ENCODE measurements at regions not wholly inside any gene's neighbourhood (a gene's known extent, or its start where the extent isn't known, plus 50 kb on each side); places are given as distances from the start of the nearest gene placed in this dataset.

DNA sequence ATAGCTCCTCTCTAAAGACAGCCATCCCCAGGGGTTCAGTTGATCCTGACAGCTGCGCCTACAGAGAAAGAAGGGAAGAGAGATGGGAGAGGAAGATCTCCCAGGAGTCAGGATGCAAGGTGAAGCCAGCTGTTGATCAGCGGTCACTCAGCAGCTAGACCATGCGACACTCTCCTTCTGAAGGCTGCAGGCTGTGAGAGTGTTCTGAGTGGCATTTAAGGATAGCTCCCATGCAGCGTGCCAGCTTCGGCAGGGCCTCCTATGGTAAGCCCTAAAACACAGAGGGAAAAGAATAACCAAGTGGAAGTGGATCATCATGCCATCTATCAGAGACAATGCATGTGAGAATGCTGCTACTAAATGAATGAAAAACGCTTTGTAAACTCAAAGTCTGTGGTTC, 197.9 kb upstream of the NUDT4 start:
- no peak for DNase-seq

DNA sequence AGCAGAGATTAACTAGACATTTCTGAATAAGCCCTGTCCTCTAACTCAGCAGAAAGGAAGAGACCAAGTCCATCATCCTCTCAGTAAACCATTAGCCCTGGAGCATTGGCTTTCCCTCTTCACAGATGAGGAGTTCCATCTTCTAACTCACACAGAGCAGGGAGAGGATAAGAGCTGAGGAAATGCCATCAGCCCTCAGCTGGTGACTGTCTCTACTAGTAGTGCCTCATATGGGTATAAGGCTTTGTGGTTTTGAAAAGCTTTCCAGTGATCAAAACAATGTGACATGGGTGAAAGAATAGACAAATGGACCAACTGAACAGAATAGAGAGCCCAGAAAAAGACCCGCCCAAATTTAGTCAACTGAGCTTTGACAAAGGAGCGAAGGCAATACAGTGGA, 197.2 kb upstream of the NUDT4 start:
- no peak for DNase-seq

DNA sequence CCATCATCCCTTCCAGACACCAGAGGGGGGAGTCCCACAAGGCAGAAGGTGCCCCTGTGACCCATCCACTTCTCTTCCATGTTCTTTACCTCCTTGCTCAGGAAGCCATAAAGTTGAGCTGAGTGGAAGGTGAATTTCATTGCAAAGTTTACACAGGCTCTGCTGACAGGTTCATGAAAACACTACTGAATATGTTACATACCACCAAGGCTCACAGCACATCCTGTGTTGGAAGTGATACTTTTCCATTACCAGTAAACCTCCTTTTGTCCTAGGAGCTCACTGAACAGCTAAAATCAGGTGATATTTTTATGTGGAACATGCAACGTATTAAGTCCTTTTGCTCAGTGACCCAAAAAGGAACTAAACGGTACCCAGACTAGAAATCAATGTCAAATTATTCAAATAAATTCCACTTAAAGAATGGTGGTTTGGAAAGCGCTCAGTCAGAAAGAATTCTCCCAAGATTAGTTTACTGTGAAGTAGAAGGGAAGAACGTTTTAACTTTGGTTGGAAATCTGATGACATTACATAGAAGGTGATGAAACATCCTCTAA, 196.2 kb upstream of the NUDT4 start:
- DNase-seq: no peak

DNA sequence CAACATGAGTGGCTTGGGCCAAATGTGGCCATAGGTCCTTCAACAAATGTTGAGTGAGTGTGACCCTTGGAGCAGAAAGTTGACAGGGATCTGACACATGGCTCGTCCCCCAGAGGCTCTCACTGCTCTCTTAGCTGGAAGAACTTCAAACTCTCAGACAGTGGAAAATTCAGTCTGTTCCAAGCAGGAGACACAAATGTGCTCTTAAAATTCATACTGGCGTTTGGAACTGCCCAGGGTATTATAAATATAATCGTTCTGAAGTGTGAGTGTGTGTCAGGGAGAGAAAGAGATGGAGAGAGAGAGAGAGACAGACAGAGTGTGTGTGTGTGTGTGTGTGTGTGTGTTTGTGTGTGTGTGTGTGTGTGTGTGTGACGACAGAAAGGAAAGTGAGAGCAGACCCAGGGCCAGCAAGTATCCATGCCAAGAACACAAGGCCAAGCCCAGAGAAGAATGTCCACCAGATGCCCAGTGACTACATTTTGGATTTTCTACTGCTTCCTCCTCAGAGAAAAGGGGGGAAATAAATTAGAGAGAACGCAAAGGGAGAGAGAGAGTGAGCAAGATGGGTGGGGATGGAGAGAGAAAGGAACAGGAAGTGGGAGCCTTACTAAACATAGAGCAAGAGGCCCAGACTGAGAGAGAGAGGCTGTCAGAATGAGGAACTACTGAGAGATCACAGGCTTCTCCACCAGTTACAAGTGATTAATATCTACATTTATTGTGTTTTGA, 193.6 kb upstream of the NUDT4 start:
- no peak for DNase-seq

DNA sequence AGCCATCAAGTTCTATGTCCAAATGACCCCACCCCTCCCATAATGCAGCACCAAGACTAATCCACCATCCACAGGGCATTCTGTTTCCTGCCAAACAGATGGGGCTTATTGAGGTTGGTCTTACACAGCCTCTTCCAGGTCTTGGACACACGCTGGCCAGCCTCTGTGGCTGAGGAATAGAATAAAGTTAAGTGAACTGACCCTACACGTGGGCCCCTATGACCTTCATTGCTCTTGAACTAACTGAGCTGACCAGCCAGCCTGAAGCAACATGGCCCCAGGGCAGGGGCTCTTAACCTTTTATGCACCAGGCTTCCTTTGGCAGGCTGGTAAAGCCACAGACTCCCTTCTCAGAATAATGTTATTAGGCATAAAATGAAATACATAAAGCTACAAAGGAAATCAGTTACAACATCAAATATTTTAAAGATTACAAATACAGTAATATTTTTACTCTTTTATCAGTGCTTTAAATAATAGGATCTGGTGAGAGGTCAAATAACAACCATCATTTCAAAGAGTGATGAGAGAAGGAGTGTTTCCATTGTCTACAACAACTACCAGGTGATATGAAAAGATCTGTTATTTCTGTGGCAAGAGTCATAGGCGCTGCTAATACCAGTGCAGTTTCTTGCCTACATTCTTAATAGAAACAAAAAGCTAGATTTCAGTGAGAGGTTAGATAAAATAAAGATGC, 192.9 kb upstream of the NUDT4 start:
- DNase-seq: no peak

DNA sequence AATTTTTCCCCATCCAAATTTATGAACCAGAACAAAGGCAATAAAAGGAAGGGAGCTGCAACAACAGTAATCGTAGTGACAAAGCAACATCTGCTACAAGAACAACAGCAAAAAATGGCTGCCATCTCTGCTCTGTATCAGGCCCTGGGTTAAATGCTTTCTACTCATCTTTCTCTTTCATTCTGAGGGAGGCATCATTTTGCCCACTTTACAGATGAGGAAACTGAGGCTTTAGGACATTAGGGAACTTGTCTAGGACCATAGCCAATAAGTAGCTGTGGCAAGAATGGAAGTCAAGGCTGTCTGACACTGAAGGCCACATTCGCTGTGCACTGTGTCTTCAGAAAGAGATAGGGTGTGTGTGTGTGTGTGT, 192.4 kb upstream of the NUDT4 start:
- DNase-seq: no peak

DNA sequence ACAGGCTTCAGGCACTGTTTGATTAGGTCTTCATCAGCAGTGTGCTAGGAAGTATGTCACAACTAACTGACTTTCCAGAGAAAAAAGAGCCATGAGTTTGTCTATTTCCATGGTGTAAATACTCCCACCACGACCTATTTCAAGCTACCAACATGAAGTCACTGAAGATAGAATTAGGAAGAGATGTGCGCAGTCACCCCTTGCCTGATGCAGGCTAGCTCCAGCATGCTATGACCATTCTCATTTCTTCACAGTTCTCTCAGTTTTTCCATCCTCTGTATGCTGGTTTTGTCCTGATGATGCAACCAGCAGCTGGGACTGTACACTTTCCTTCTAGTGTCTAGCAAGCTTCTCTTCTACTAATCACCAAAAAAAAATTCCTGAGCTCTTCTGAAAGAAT, 191.6 kb upstream of the NUDT4 start:
- no peak for DNase-seq

DNA sequence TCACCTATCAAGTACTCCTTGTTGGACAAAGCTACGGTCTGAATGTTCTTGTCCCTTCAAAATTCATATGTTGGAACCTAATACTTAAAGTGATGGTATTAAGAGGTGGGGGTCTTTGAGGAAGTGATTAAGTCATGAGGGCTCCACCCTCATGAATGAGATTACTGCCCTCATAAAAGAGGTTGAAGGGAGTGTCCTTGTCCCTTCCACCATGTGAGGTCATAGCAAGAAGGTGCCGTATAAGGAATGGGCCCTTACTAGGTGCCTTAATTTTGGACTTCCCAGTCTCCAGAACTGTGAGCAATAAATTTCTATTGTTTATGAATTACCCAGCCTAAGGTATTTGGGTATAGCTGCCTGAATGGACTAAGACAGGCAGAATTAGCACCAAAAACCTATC, 191.1 kb upstream of the NUDT4 start:
- no peak for DNase-seq

DNA sequence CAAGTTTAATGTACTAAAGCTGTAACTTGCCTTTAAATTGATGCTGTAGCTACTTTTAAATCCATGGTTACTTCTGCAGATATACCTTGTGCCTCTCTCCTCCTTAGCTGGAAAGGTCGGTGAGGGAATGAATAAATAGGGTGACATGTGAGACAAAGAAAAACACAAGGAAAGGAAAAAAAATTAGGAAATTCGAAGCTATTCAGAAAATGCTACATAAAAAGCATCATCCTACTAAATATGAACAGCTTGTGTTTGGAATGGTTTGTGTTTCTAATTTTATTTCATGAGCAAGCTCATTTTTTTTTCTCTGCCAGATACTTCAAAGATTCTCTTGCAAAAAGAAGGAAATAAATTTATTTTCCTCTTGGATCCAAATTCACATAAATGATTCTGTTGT, 186.3 kb upstream of the NUDT4 start:
- no peak for DNase-seq

DNA sequence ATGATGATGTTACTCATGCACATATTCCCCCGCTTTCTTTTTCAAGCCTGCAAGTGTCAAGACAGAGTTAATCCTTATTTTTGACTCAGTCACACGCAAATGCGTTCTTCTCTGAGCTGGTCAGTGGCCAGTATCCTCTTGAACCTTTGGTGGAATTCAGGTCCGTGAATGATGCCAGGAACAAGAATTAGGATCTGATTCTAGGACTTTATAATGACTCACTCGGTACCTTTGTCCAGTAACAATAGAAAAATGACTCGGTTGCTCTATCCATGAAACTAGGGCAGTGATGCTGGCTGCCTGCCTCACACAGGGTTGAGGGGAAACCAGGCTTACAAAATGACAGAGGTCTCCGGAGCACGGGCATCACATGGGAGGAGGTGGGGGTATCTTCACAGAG, 185.8 kb upstream of the NUDT4 start:
- DNase-seq: peak; percentile 44

DNA sequence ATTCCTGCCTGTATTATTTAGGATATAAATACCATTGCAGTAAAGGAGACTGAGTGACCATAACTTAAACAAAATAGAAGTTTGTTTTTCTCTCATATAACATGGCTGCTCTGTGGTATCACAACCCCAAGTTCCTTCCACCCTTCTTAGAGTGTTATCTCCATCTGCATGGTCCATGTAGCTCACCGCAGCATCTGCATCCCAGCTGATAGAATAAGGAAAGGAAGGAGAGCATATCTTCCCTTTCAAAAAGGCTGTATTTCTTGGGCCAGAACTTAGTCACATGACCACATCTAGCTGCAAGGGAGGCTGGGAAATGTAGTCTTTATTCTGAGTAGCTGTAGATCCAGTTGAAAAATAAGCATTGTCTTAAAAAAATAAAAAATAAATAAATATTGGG, 184.8 kb upstream of the NUDT4 start:
- DNase-seq: no peak

DNA sequence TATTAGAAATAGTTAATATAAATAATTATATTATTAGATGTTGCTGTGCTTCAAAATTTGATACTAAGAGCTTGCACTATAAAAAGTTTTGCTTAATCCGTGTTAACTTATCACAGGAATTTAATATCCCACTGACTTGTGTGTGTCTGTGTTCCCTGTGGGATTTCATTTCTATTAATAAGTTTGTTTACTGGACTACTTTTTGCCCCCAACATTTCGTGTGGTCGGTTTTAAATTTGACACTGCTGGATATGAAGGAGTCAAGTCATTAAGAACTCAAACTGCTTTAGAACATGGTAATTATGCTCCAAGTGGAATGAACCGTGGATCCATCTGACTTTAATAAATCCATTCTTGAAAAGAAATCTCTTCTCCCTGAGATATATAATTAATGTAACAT, 182.2 kb upstream of the NUDT4 start:
- no peak for DNase-seq

DNA sequence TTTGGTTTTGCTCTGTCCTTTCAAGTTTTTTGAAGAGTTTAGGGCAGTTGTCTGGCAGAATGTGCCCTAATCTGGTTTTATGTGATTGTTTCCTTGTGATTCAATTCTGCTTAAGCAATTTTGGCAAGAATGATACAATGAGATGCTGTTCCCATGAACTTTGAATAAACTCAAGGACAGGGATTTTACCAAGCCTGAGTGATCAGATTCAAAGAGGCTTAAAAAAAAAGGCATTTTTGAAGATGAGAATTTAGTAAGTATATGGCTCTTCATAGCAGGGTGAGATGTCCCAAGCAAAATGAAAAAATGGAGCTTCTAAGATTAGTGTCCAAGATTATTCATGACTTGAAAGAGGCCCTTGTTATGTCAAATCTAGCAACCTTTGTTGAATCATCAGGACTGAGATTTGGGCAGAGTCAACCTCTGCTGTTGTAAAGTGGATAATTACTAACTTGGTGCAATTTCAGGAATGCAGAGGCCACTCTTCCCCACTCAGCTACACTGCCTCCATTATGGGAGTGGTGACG, 180.6 kb upstream of the NUDT4 start:
- DNase-seq: no peak

DNA sequence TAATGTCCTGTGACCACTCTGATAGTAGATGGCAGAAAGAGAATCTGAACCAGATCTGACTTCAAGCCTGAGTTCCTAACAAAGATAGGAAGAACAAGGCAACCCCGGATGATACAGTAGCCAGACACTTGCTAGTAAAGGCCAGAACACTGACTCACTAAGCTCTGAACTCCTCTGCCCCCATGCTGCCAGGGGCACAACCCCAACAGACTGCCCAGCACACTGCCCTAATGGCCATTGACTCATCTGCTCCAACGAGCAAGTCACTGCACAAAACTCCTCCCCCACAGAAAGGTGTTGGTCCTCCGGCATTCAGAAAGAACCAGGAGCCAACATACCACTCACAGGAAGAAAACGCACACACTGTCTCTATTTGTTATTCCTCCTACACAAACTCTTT, 179.6 kb upstream of the NUDT4 start:
- no peak for DNase-seq

DNA sequence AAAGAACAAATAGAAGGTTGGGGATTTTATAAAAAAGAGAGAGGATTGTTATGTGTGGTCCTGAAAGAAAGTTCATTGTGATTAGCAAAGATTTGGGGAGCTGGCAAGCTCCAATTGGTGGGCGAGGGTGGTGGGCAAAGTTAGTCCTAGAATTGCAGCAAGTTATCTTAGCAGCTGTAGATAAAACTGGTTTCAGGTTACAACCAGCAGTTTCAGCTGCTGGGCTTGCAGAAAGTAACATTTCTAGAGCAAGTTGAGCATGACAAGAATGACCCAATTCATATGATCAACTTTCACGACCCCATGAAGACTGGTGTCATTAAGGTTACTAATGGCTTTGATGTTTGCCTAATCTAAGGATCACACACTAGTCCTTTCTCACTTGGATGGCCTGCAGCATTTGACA, 177.9 kb upstream of the NUDT4 start:
- DNase-seq: no peak

DNA sequence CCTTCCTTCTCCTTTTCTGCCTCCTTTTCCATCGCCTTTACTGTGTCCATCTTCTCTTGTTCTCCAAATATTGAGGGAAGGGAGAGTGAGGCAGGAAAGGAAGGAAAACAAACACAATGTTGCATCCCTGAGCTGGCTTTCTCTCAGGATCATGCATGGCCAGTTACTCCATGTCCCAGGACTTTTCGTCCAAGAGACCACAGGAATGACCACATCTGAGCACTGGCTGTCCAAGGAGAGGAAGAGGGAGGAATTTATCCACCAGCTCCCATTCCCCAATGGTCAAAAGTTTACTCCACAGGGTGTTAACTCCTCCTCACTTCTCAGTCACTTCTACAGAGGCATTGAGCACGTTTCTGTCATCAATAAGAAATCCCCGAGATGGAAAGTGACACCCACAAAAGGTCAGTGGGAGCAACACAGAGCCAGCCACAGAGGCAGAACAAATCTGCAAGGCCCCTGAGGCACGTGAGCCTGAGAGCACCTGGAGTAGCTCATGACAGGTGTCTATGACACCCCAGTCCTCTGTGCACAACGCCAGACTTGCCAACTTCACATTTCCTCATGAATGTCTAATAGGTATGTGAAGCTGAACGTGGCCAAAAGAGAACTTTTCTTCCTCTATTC, 177.3 kb upstream of the NUDT4 start:
- DNase-seq: no peak

DNA sequence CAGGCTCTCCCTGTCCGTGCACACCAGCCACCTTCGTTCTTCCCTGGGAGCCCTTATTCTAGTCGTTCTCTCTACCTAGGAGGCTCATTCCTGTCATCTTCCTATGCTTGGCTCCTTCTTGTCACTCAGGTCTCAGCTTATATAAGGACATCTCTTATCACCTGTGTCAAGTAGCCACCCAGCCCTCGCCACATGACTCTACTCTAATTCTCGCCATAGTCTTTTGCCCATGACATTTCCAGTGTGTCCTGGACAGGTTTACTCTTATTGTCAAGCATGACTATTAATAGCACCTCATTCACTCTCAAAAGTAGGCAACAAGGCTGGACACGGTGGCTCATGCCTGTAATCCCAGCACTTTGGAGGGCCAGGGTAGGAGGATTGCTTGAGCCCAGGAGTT, 175.7 kb upstream of the NUDT4 start:
- no peak for DNase-seq

DNA sequence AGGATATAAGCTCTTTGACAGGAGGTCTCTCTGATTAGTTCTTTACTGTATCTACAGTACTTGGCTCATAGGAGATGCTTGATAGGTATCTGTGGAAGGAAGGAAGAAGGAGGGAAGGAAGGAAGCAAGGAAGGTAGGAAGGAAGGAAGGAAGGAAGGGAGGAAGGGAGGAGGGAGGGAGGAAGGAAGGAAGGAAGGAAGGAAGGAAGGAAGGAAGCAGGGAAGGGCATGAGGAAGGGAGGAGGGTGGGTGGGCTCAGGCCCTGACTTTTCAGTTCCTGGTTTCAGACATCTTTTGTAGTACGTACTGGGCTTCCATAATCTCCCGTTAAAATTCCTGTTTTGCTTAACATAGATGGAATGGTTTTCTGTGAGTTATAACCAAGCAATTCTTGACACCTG, 175.0 kb upstream of the NUDT4 start:
- DNase-seq: no peak

DNA sequence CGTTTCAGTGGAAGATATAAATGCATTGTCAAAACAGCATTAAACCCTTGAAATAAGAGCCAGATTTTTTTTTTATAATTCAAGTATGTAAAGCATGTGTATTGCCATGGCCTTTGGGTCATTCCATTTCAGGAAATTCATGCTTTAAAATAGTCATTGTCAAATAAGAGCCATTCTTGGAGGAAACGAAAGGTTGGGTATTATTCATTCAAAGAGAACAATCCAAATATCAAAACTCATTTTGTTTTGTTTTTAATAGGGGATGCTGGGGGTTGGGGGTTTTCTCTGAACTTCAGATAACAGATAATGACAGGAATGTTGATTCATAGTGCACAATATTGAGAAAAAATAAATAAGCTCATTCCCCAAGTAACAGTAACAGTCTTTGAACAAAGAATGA, 174.4 kb upstream of the NUDT4 start:
- DNase-seq: no peak

DNA sequence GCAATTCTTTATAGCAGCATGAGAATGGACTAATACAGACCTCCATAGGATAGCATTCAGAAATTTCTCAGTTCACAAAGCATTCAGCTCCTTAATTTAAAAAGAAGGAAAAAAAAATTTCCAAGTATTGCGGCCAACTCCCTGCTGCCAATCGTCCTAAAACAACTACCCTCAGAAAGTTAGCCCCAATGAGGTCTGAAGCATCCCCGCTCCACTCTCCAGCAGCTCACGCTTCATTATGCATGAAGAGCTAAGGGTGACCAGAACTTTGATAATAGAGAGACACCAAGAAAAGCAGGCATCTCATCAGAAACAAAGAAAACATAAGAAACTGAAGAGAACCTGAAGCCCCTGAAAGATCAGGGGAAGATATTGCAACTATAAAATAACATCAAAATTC, 172.8 kb upstream of the NUDT4 start:
- no peak for DNase-seq

DNA sequence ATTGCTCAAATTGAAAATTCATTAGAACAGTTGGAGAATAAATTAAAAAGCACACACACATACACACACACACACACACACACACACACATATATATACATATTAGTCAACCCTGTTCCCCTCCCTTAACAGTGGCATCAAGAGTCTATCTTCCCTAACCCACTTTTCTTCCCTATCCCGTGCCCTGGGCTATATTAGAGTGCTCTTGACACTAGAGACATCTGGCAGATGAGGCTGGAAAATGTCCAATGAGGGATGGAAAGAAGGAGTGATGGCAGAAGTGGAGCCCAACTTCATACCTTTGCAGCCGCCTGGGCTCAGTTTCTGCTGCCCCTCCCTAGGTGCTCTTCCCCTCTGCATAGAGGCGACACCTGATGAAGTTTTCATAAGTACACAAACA, 172.4 kb upstream of the NUDT4 start:
- no peak for DNase-seq

DNA sequence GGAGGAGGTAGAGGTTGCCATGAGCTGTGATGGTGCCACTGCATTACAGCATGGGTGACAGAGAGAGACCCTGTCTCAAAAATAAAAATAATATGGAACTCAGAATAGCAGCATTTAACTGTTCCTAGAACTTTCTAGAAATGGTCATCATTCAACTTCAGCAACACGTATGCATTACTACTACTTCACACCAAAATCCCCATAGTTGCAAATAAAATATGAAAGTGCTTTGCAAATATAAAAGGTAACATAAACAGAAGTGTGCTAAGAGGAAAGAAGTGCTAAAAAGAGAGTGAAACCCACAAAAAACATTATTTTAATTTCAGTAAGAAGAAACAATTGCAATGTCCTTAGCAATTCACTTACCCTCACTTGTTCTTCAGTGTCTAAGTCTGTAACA, 169.7 kb upstream of the NUDT4 start:
- DNase-seq: no peak

DNA sequence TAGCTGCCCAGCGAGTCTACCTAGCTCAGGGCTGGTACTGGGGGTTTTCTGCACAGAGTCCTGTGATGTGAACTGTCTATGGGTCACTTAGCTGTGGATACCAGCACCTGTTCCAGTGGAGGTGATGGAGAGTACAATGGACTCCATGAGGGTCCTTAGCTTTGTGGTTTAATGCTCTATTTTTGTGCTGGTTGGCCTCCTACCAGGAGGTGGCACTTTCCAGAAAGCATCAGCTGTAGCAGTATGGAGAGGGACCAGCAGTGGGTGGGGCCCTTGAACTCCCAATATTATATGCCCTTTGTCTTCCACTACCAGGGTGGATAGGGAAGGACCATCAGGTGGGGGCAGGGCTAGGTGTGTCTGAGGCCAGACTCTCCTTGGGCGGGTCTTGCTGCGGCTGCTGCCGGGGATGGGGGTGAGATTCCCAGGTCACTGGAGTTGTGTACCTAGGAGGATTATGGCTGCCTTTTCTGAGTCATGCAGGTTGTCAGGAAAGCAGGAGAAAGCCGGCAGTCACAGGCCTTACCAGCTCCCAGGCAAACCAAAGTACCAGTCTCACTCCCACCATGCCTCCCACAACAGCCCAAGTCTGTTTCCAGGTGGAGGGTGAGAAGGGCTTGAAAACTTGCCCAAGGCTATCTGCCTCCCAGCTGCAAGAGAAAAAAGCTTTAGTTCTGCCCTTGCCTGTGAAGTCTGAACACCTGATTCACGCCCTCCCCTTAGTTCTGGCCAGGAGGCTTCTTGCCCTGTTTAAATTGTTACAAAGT, 163.0 kb upstream of the NUDT4 start:
- no peak for DNase-seq

Data from occipital lobe (tissue), 1 donor.